Type B pancreatic cell (in vitro differentiated cells): ENCODE measurements at regions not wholly inside any gene's neighbourhood (a gene's known extent, or its start where the extent isn't known, plus 50 kb on each side); places are given as distances from the start of the nearest gene placed in this dataset.
A peak's percentile ranks its signal among the peaks of the same experiment; 100 is the strongest.

ENCODE experiments used
- DNase-seq: peaks from one replicate; pipeline ENCODE4 v3.0.0; 2021; ENCODE audit warnings: mixed read lengths; ENCODE audit not compliant: unreplicated experiment; ENCODE audit errors: extremely low spot score
- H3K27ac Mint-ChIP-seq: 2 replicates; pipeline ENCODE4 v1.8.0; 2021; ENCODE audit warnings: mild to moderate bottlenecking, mixed read lengths
- H3K27me3 Mint-ChIP-seq: 2 replicates; pipeline ENCODE4 v1.8.0; 2021; ENCODE audit warnings: mixed read lengths
- H3K36me3 Mint-ChIP-seq: 2 replicates; pipeline ENCODE4 v1.8.0; 2021; ENCODE audit warnings: mixed read lengths
- H3K4me1 Mint-ChIP-seq: one replicate; pipeline ENCODE4 v1.8.0; 2021; ENCODE audit warnings: mixed read lengths; ENCODE audit not compliant: unreplicated experiment
- H3K4me3 Mint-ChIP-seq: 2 replicates; pipeline ENCODE4 v1.8.0; 2021; ENCODE audit warnings: mild to moderate bottlenecking, mixed read lengths
- H3K9me3 Mint-ChIP-seq: 2 replicates; pipeline ENCODE4 v1.8.0; 2021; ENCODE audit warnings: mixed read lengths
- TF ChIP-seq, protein P1 (sequence below): fragments of 200-600 bp; sonication (generic); conservative IDR thresholded peaks from 2 replicates; pipeline ENCODE4 v1.5.0; 2021; ENCODE audit warnings: antibody characterized with exemption, mild to moderate bottlenecking

DNA sequence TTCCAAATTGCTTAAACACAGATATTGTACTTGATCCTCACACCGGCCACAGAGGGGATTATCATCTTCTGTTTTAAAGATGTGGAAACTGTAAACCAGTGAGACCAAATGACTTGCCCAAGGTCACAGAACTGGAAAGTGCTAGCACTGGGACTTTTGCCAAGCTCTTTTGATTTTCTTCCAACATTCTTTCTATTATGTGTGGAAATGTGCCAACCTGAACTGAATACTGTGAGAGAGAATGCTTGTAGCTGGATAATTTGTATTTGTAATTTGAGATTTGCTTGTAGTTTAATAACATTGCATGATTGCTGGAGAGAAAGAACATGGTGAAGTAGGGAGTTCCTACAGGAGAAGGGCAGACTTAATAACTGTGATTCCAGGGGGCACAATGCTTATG is 977.9 kb upstream of the NUDT12 start:
- TF ChIP-seq, protein P1, sequence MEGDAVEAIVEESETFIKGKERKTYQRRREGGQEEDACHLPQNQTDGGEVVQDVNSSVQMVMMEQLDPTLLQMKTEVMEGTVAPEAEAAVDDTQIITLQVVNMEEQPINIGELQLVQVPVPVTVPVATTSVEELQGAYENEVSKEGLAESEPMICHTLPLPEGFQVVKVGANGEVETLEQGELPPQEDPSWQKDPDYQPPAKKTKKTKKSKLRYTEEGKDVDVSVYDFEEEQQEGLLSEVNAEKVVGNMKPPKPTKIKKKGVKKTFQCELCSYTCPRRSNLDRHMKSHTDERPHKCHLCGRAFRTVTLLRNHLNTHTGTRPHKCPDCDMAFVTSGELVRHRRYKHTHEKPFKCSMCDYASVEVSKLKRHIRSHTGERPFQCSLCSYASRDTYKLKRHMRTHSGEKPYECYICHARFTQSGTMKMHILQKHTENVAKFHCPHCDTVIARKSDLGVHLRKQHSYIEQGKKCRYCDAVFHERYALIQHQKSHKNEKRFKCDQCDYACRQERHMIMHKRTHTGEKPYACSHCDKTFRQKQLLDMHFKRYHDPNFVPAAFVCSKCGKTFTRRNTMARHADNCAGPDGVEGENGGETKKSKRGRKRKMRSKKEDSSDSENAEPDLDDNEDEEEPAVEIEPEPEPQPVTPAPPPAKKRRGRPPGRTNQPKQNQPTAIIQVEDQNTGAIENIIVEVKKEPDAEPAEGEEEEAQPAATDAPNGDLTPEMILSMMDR, result no peak
- H3K36me3 Mint-ChIP-seq, result peaks cover 4% of the 10 kb centered on the region
- no peak for DNase-seq
- H3K4me3 Mint-ChIP-seq, result peak overlapping the region; percentile 3
- peaks cover 11% of the 10 kb centered on the region for H3K4me1 Mint-ChIP-seq
- no peaks in the 10 kb centered on the region for H3K9me3 Mint-ChIP-seq
- H3K27me3 Mint-ChIP-seq, result no peaks in the 10 kb centered on the region
- H3K27ac Mint-ChIP-seq, result peak overlapping the region; percentile 1

DNA sequence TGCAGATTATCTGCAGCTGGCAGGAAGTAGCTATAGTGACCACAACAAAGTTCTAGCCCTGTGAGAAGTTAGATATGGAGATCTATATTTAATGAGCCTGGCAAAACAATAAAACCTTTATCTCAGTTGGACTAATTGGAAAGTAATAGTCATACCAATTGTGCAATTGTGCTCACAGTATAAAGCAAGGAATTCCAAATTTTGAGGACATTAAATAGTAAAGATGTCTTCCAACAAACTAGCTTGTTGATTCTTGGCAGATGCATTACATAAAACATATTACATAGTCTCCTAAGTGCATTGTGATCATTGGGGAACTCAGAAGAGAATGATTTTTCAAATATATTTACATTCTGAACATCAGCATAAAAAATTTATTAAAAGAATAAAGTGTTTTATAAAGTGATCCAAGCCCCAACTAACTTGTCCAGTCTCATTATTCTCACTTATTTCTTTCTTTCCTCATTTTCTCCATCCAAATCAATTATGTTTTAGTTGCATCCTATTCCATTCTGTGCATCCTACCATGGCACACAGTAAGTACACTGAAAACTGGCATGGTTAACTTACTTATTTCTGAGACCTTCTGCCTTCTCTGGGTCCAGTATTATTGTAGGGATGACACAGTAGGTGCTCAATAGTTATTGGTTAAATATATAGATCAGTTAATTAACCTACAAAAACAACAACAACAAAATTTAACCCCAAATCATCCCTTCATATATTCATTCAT is 977.2 kb upstream of the NUDT12 start:
- no peaks in the 10 kb centered on the region for H3K27me3 Mint-ChIP-seq
- H3K36me3 Mint-ChIP-seq, result peaks cover 4% of the 10 kb centered on the region
- peaks cover 3% of the 10 kb centered on the region for H3K9me3 Mint-ChIP-seq
- H3K4me1 Mint-ChIP-seq, result peaks cover 11% of the 10 kb centered on the region
- DNase-seq, result no peak
- H3K27ac Mint-ChIP-seq, result no peak overlapping the region
- no peak overlapping the region for H3K4me3 Mint-ChIP-seq
- TF ChIP-seq, protein P1, result no peak

DNA sequence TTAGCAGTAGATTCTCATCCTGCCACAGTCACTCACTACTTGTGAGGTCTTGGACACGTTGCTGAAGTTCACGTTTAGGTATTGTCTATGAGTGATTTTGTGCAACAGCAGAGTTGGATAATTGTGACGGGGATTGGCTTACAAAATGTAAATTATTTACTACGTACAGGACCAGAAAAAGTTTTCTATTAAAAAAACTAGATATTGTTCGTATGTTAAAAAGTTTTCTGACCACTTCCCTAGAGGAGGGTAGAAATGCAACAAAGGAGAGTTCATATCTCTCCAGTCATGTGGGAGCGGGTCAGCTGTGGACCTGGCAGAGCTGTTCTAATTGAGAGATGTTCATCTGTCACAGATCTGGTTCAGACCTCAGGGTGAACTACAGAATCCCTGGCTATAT is 976.1 kb upstream of the NUDT12 start:
- Mint-ChIP-seq H3K27me3 (no peaks in the 10 kb centered on the region), H3K36me3 (peaks cover 4% of the 10 kb centered on the region), H3K4me3 (no peak overlapping the region), H3K4me1 (peaks cover 11% of the 10 kb centered on the region), H3K27ac (no peak overlapping the region), H3K9me3 (peaks cover 5% of the 10 kb centered on the region)
- DNase-seq, result no peak
- TF ChIP-seq, protein P1, result no peak

DNA sequence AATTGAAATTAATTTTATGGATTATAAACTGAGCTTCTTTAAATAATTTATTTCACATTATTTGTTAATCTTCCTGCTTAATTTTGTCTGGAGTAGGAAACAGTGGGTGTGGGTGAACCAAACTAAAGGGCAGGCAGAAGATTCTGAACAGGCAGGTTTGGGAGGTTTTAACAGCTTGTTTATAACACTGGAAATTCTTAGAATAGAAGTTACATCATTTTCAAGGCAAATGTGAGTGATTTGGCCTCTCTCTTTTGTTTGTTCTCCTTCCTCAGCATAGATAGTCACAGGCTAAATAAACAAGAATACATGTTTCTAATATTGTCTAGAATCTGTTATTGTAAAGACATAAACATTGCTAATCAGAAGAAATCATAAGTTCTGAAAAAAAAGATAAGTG is 970.9 kb upstream of the NUDT12 start:
- Mint-ChIP-seq H3K9me3 (peaks cover 5% of the 10 kb centered on the region), H3K4me1 (peaks cover 10% of the 10 kb centered on the region), H3K27me3 (no peaks in the 10 kb centered on the region), H3K4me3 (peak overlapping the region; percentile 35), H3K27ac (peak overlapping the region; percentile 89), H3K36me3 (no peaks in the 10 kb centered on the region)
- TF ChIP-seq, protein P1, result no peak
- DNase-seq, result no peak

DNA sequence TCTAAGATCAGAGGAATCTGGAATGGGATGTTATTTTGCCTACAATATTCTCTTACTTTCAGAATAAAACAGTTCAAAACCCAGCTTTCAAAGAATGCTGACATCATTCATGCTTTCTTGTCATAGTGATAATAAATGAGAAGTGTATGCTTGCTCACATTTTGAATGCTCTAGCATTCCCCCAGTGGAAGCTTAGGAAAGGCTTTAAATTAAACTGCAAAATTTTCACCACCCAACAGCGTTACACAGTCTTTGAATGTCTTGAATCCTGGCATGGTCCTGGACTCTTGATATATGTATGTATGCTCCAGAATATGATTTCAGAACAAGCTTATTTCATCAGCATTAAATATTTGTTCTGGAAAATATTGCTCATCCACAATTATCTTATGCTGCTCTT is 964.3 kb upstream of the NUDT12 start:
- no peaks in the 10 kb centered on the region for H3K36me3 Mint-ChIP-seq
- DNase-seq, result no peak
- TF ChIP-seq, protein P1, result no peak
- no peak overlapping the region for H3K4me3 Mint-ChIP-seq
- no peaks in the 10 kb centered on the region for H3K4me1 Mint-ChIP-seq
- no peaks in the 10 kb centered on the region for H3K27me3 Mint-ChIP-seq
- no peaks in the 10 kb centered on the region for H3K9me3 Mint-ChIP-seq
- no peak overlapping the region for H3K27ac Mint-ChIP-seq
